SK-N-SH (cell line): ENCODE measurements at regions not wholly inside any gene's neighbourhood (a gene's known extent, or its start where the extent isn't known, plus 50 kb on each side); places are given as distances from the start of the nearest gene placed in this dataset.

Experiments
- CTCF ChIA-PET: fragments of 300-600, 350-600 bp; formaldehyde crosslinking; extraction: SDS; loops from one replicate; lab custom pipeline; 2021; lab: Yijun Ruan, JAX
- POLR2A ChIA-PET: fragments of 350-600 bp; sonication (Branson Sonifier 250); formaldehyde crosslinking; extraction: SDS; loops from one replicate; lab custom pipeline; 2020; ENCODE audit warnings: antibody characterized with exemption, inconsistent platforms; lab: Yijun Ruan, JAX
- DNase-seq: peaks from one replicate; pipeline ENCODE4 v3.0.0; 2012
- H2AFZ ChIP-seq: fragments of 200-600 bp; sonication (generic); 2 replicates; pipeline ENCODE4 v1.8.1; 2016; ENCODE audit warnings: antibody characterized with exemption, mild to moderate bottlenecking, low read depth
- H3F3A ChIP-seq: fragments of 200-600 bp; sonication (generic); replicated peaks from 2 replicates; pipeline ENCODE3; 2016; ENCODE audit warnings: antibody characterized with exemption, mild to moderate bottlenecking; ENCODE audit not compliant: insufficient read depth
- H3K27ac ChIP-seq, 2 experiments: fragments of 200-500 bp in 1 of 2; fragments of 200-600 bp in 1 of 2; sonication (Bioruptor generic) in 1 of 2; sonication (generic), shearing (Covaris generic) in 1 of 2; 2 replicates each; pipeline versions ENCODE4 v1.5.1 to v1.6.1; 2014 to 2016; ENCODE audit warnings: low read depth in 2 of 2, inconsistent platforms in 1 of 2, low read length in 1 of 2, mild to moderate bottlenecking in 1 of 2, mixed read lengths in 1 of 2
- H3K27me3 ChIP-seq: fragments of 200-600 bp; sonication (generic), shearing (Covaris generic); 2 replicates; pipeline ENCODE4 v1.6.1; 2016; ENCODE audit warnings: mixed run types; ENCODE audit not compliant: insufficient read depth
- H3K36me3 ChIP-seq, 2 experiments: fragments of 200-500 bp in 1 of 2; fragments of 200-600 bp in 1 of 2; sonication (Bioruptor generic) in 1 of 2; sonication (generic) in 1 of 2; replicated peaks in 1 of 2; 2 replicates each; pipeline versions ENCODE3 to v1.5.1; 2014 to 2016; ENCODE audit warnings: low read length in 1 of 2, mild to moderate bottlenecking in 1 of 2; ENCODE audit not compliant: insufficient read depth in 2 of 2, control insufficient read depth in 1 of 2
- H3K4me1 ChIP-seq, 2 experiments: fragments of 200-500 bp in 1 of 2; fragments of 200-600 bp in 1 of 2; sonication (Bioruptor generic) in 1 of 2; sonication (generic), shearing (Covaris generic) in 1 of 2; 2 replicates each; pipeline versions ENCODE4 v1.5.1 to v1.6.1; 2014 to 2016; ENCODE audit warnings: low read depth in 1 of 2, low read length in 1 of 2, mixed run types in 1 of 2; ENCODE audit not compliant: insufficient read depth in 2 of 2, control insufficient read depth in 1 of 2
- H3K4me2 ChIP-seq: fragments of 200-600 bp; sonication (generic), shearing (Covaris generic); 2 replicates; pipeline ENCODE4 v1.6.1; 2017; ENCODE audit warnings: mixed run types
- H3K4me3 ChIP-seq, 2 experiments: fragments of 200-500 bp in 1 of 2; fragments of 200-600 bp in 1 of 2; sonication (Bioruptor generic) in 1 of 2; sonication (generic), shearing (Covaris generic) in 1 of 2; 2 replicates each; pipeline versions ENCODE4 v1.5.1 to v1.8.1; 2014 to 2016; ENCODE audit warnings: low read depth in 2 of 2, inconsistent platforms in 1 of 2, low read length in 1 of 2, mild to moderate bottlenecking in 1 of 2, mixed read lengths in 1 of 2, moderate library complexity in 1 of 2
- H3K79me2 ChIP-seq: fragments of 200-600 bp; sonication (generic); 2 replicates; pipeline ENCODE4 v1.8.1; 2017; ENCODE audit warnings: mild to moderate bottlenecking; ENCODE audit not compliant: insufficient read depth
- H3K9ac ChIP-seq: fragments of 200-600 bp; sonication (generic); 2 replicates; pipeline ENCODE4 v1.6.1; 2017; ENCODE audit warnings: mixed run types
- H3K9me2 ChIP-seq: fragments of 200-600 bp; sonication (generic); 2 replicates; pipeline ENCODE4 v1.6.1; 2017; ENCODE audit warnings: mixed run types
- H3K9me3 ChIP-seq: fragments of 200-600 bp; sonication (generic); 2 replicates; pipeline ENCODE4 v1.6.1; 2017; ENCODE audit warnings: mixed run types, mild to moderate bottlenecking, moderate library complexity
- H4K20me1 ChIP-seq: fragments of 200-600 bp; sonication (generic); 2 replicates; pipeline ENCODE4 v1.6.1; 2017; ENCODE audit warnings: mild to moderate bottlenecking, mixed run types; ENCODE audit not compliant: insufficient read depth
- CHD2 ChIP-seq: fragments of 150-350 bp; IDR thresholded peaks from 2 replicates; pipeline ENCODE4 v1.6.1; 2018; ENCODE audit warnings: low read length; ENCODE audit not compliant: partially characterized antibody
- FOSL2 ChIP-seq: IDR thresholded peaks from 2 replicates; pipeline ENCODE4 v1.4.0; 2012; ENCODE audit warnings: low read depth, mild to moderate bottlenecking, moderate library complexity, borderline replicate concordance
- FOXJ3 ChIP-seq: sonication (generic); formaldehyde crosslinking; IDR thresholded peaks from 2 replicates; pipeline ENCODE4 v1.5.1; 2020; ENCODE audit warnings: mild to moderate bottlenecking, missing genetic modification reagents
- FOXM1 ChIP-seq: IDR thresholded peaks from 2 replicates; pipeline ENCODE4 v1.4.0; 2012; ENCODE audit warnings: low read depth, mild to moderate bottlenecking
- GABPA ChIP-seq: IDR thresholded peaks from 2 replicates; pipeline ENCODE4 v1.4.0; 2012; ENCODE audit warnings: low read depth, mild to moderate bottlenecking
- JUND ChIP-seq: IDR thresholded peaks from 2 replicates; pipeline ENCODE4 v1.4.0; 2012
- MEF2A ChIP-seq: IDR thresholded peaks from 2 replicates; pipeline ENCODE4 v1.4.0; 2012; ENCODE audit warnings: low read depth, borderline replicate concordance
- RFX5 ChIP-seq: IDR thresholded peaks from 2 replicates; pipeline ENCODE4 v1.6.1; 2012; ENCODE audit warnings: mild to moderate bottlenecking, improper control_type of control experiment, low read length
- RXRA ChIP-seq: IDR thresholded peaks from 2 replicates; pipeline ENCODE4 v1.4.0; 2012; ENCODE audit warnings: low read depth, mild to moderate bottlenecking, borderline replicate concordance
- SMC3 ChIP-seq: IDR thresholded peaks from 2 replicates; pipeline ENCODE4 v1.6.1; 2012; ENCODE audit warnings: low read depth, low read length, improper control_type of control experiment
- TAF1 ChIP-seq: IDR thresholded peaks from 2 replicates; pipeline ENCODE4 v1.6.1; 2012; ENCODE audit warnings: low read depth, mild to moderate bottlenecking, low read length, moderate library complexity, borderline replicate concordance
- TEAD4 ChIP-seq: IDR thresholded peaks from 2 replicates; pipeline ENCODE4 v1.4.0; 2012; ENCODE audit warnings: mild to moderate bottlenecking, borderline replicate concordance; ENCODE audit not compliant: insufficient read depth
- USF1 ChIP-seq: IDR thresholded peaks from 2 replicates; pipeline ENCODE4 v1.4.0; 2012; ENCODE audit warnings: low read depth, borderline replicate concordance
- USF2 ChIP-seq: fragments of 150-350 bp; IDR thresholded peaks from 2 replicates; pipeline ENCODE4 v1.6.1; 2017; ENCODE audit warnings: antibody characterized with exemption, low read length, low read depth, borderline replicate concordance
- WGBS: methylation state at CpG from one replicate; pipeline ENCODE4 v1.1.6; 2017; ENCODE audit warnings: low lambda C conversion rate; 5-methylcytosine and 5-hydroxymethylcytosine counted together
- TF ChIP-seq, protein P1 (sequence below): IDR thresholded peaks from 2 replicates; pipeline ENCODE4 v1.6.1; 2012; ENCODE audit warnings: mild to moderate bottlenecking, low read depth, low read length, moderate library complexity

GRCh38 chr4:55269470-55269869 lies 76.6 kb upstream of the SRD5A3 start:
- no peak overlapping the region for H2AFZ ChIP-seq
- POLR2A ChIA-PET, result no interaction called here
- H3K9ac ChIP-seq, result no peak overlapping the region
- no peaks in the 10 kb centered on the region for H3F3A ChIP-seq
- no peaks in the 10 kb centered on the region for H3K9me3 ChIP-seq
- no peaks in the 10 kb centered on the region for H3K79me2 ChIP-seq
- no peaks in the 10 kb centered on the region for H3K9me2 ChIP-seq
- H3K27ac ChIP-seq, result no peak overlapping the region
- CTCF ChIA-PET, result no interaction called here
- no peak overlapping the region for H3K4me2 ChIP-seq
- no peak for TF ChIP-seq USF2
- TF ChIP-seq JUND, result no peak
- no peak for TF ChIP-seq RFX5
- TF ChIP-seq FOXJ3 (CRISPR knock-in tag), result no peak
- TF ChIP-seq CHD2, result no peak
- no peak for TF ChIP-seq RXRA
- TF ChIP-seq SMC3, result no peak
- no peak for TF ChIP-seq MEF2A
- no peak for TF ChIP-seq TEAD4
- TF ChIP-seq FOXM1, result no peak
- TF ChIP-seq TAF1, result no peak
- no peak for TF ChIP-seq GABPA
- no peak for TF ChIP-seq FOSL2
- no peak for TF ChIP-seq USF1
- TF ChIP-seq, protein P1, sequence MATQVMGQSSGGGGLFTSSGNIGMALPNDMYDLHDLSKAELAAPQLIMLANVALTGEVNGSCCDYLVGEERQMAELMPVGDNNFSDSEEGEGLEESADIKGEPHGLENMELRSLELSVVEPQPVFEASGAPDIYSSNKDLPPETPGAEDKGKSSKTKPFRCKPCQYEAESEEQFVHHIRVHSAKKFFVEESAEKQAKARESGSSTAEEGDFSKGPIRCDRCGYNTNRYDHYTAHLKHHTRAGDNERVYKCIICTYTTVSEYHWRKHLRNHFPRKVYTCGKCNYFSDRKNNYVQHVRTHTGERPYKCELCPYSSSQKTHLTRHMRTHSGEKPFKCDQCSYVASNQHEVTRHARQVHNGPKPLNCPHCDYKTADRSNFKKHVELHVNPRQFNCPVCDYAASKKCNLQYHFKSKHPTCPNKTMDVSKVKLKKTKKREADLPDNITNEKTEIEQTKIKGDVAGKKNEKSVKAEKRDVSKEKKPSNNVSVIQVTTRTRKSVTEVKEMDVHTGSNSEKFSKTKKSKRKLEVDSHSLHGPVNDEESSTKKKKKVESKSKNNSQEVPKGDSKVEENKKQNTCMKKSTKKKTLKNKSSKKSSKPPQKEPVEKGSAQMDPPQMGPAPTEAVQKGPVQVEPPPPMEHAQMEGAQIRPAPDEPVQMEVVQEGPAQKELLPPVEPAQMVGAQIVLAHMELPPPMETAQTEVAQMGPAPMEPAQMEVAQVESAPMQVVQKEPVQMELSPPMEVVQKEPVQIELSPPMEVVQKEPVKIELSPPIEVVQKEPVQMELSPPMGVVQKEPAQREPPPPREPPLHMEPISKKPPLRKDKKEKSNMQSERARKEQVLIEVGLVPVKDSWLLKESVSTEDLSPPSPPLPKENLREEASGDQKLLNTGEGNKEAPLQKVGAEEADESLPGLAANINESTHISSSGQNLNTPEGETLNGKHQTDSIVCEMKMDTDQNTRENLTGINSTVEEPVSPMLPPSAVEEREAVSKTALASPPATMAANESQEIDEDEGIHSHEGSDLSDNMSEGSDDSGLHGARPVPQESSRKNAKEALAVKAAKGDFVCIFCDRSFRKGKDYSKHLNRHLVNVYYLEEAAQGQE, result no peak
- WGBS, result 25% methylated on average over 2 of the region's 2 CpGs
- no peak for DNase-seq
- no peaks in the 10 kb centered on the region; the same call in 1 of the 2 replicates for H3K27me3 ChIP-seq
- no peaks in the 10 kb centered on the region for H4K20me1 ChIP-seq
- H3K36me3 ChIP-seq, result no peaks in the 10 kb centered on the region
- H3K4me1 ChIP-seq, result no peaks in the 10 kb centered on the region
- no peak overlapping the region for H3K4me3 ChIP-seq
